ENCODE measurements at regions not wholly inside any gene's neighbourhood (a gene's known extent, or its start where the extent isn't known, plus 50 kb on each side); places are given as distances from the start of the nearest gene placed in this dataset.

DNA sequence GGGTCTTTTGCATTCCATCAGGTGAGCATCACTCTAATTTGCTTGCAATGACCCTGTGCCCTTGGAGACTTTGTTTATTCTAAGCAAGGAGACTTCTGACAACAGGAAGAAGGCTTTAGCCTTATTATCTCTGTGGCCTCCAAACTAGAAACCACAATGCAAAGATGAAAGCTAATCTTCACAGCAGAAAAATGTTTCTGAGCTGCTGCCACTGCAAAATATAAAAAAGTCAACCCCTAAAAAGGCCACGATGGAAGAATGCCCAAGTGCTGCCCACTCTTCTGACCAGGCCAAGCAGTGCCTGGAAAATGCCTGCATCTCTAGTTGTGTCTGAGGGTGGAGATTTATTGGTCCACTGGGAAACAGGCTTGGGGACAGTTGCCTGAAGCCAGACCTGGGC, 299.9 kb downstream of the C7orf25 start:
- no peak for TF ChIP-seq CTCF (IDR thresholded peaks at IDR 0.05)
- no peak for TF ChIP-seq POLR2A (IDR thresholded peaks at IDR 0.05)

All from Peyer's patch (tissue), 4 donors.